COR-L47 (cell line): ENCODE measurements at regions not wholly inside any gene's neighbourhood (a gene's known extent, or its start where the extent isn't known, plus 50 kb on each side); places are given as distances from the start of the nearest gene placed in this dataset.
A peak's percentile ranks its signal among the peaks of the same experiment; 100 is the strongest.

ENCODE experiments used
- DNase-seq: peaks from one replicate; lab custom pipeline; 2025; lab: John Stamatoyannopoulos, UW

DNA sequence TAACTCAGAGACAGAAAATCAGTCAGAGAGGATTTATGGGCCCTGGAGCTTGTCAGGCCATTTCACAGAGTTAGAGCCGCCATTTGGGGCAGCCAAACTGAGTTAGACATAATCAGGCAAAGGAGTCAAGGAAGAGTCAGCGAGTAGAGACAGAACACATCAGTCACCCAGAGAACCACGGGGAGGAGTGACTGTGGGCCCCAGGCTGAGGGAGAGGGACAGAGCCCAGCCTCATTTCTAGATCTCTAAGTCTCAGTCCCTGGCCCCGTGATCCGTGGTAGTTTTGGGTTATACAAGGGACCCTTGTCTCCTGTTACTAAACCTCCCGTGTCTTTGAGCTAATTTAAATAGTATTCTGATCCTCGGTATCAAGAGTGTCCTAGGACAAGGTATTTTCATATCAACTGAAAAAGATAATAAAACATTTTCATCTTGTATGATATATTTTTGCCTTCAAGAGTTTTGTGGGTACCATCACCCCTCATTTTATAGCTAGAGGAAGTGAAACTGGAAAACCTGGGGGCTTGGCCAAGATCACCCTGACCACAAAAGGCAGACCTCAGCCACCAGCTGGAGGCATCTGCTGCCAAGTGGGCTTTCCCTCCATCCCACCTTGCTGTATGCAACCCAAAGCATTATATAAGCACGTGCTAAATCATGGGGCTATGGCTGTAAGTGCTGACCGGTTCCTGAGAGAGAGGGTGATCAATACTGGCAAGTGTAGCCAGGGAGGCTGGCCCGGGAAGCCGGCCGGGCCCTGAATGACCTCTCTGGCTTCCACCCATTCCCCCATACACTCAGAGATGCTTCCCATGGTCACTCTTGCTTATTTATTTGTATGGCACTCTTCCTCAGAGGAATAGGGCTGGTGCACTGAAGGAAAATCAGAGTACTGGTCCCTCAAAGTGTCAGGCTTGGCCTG, 204.1 kb downstream of the BCOR start:
- no peak for DNase-seq

DNA sequence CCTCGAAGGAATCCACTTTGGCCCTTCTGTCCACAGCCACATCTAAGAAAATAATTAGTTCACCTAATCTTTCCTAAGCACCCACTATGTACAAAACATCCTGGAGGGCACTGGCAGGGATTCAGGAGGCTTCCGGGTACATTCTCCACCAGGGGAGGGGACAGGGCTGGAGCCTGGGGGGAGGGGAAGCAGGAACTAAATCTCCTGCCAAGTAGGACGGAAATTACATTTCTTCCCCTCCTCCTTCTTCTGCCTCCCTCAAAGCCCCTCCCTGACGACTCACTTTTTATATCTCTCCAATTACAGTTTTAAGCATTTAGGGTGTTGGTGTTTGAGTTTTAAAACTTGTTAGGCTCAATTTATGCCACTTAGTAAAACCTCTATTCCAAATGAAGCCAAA, 203.1 kb downstream of the BCOR start:
- DNase-seq = peak; percentile 43

DNA sequence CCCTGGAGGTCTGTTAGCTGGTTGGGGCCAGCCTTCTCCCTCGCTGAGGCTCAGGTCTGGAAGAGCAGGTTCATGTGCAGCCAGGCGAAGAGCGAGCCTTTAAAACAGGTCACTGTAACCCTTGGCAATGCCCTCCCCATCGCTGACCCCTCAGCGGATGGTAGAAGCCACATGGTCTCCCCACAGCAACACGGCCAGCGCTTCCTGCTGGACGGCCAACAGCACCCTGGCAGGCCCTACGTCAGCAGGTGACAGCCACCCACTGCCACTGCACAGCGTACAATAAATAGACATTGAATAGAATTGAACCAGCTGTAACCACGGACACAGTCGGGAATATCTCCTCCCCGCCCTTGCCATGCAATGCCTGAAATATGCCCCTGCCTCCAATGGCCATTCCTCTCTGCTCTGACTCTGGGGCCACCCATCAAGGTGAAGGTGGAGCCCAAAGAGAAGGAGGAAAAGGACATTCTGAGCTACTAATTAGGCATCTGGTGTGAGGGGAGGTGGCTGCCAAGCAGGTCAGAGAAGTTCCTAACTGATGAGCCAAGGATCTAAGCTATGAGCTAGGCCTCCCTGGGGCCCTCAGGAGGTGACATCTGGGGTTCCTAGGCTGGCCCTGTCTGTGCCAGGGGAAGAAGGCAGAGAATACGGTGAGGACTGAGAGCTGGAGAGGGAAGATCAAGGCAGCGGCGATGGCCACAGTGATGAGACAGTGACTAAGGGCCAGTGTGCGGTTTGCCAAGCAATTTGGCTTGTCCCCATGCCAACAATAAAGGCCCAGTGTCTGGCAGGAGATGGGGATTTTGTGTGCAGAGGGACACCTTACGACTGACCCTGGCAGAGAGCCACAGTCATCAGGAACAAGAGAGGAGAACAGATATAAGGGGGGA, 202.3 kb downstream of the BCOR start:
- DNase-seq = peak; percentile 63

DNA sequence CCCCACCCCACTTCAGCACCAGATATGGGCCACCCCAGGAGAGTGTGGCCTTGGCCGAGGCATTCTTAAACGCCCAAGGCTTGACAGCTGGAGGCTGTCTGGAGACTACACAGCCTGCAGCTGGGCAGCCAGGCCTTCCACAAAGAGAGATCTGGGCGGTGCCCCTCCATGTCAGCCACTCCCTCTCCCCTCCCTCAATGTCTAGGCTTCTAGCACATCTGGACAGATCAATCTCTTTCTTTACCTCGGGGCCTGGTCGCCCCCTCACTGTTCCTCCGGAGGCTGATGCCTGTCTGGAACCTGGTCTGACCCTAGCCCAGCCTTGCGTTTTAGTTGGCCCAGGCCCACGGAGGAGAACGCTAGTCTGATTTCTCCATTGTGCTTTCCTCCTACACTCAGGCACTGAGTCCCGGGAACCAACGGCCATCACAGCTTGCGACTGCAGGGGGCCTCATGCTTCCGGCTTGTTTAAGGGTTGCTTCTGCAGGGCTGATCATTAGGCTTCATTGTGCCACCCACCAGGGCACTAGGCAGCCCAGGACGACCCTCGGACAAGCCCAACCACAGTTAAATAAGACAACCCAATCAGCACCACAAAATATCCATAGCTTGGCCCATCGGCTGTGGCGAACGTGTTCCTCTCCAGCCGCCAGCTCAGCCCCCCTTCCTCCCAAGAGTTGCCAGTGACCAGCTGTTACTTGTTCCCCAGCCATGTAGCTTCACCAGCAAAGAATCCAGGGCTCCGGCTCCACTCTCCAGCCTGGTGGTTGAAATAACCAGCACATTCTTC, 200.6 kb downstream of the BCOR start:
- no peak for DNase-seq

DNA sequence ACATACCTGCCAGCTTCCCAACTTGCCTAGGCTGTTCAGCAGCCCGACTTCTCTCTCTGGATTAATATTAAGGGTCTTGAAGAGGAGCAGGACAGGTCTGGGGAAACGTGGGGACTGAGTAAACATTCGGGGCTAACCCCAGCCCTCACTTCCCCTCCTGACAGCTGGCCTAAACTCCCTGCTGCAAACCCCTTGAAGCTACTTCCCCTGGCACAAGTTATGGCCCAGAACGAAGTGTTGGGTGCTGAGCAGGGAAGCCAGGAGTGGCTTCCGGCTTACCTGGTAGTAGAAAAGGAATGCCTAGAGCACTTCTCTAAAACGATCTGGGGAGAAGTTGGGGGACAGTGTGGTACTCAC, 200.0 kb downstream of the BCOR start:
- DNase-seq = no peak

DNA sequence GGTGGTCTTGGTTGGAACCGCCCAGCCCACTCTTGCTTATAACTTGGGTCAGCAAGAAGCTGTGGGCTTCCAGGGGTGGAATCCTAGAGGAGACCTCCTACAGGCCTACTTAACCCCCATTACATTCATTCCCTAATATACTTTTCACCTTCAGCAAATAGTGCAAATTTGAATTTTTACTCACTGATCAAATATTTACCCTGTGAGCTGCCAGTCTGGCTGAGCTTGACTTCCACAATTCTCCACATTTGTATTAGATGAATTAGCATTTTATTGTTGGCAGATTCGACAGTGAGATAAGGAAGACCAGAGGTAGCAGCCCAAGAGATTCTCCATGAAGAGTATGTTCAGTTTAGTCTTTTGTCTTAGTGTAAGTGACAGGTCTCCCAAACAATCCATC, 199.6 kb downstream of the BCOR start:
- no peak for DNase-seq

DNA sequence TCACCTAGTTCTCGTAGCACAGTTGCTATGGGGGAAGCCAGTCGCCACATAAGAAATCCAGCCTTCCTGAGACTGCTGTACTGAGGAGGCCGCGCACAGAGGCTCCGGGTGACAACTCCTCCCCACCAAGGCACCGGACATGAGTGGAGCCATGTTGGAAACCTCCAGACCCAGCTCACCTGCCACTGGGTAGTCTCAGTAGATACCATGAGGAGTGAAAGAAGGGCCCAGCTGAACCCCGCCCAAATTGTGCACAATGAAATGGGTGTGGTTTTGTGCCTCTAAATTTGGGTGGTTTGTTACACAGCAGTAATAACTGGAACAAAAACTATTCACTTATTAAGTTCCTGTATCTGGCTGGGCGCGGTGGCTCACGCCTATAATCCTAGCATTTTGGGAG, 198.7 kb downstream of the BCOR start:
- DNase-seq = no peak

DNA sequence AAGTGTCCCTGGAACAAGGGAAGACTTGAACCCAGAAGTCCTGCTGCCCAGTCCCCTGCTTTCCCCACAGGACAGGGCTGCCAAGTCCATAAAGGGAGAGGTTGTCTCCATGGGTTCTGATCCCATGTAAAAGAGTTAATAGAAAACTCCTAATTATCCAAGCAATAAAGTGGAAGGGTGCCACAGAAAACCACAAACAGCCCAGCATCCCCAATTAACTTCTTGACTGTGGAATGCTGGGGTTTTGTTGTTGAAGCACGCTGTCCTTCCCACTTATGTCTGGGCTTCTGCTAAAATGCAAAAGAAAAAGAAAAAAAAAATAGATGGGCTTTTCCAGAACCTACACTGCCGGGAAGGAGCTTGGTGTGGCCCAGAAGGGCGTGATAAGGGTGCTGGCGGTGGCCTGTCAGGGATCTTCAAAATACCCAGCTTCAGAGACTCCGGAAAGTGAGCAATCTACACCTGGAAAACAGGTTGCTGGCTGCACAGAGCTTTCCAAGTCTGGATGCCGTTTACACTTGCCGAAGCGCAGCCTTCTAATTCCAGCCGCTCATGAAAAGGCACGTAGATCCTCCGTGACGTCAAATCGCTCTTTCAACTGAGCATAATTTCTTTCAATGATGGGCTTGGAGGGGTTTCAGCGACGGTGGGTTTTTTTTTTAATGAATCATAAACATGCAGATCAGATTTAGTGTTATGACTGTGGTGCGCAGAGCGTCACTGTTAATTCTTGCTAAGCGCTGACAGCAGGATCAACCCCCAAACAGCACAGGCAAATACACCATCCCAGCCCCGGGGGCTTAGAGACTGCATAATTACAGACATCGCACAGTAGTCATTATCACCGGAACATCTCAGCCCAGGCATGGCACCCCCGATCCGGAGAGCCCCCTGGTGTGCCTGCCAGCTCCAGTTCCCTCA, 197.6 kb downstream of the BCOR start:
- peak; percentile 48 for DNase-seq

DNA sequence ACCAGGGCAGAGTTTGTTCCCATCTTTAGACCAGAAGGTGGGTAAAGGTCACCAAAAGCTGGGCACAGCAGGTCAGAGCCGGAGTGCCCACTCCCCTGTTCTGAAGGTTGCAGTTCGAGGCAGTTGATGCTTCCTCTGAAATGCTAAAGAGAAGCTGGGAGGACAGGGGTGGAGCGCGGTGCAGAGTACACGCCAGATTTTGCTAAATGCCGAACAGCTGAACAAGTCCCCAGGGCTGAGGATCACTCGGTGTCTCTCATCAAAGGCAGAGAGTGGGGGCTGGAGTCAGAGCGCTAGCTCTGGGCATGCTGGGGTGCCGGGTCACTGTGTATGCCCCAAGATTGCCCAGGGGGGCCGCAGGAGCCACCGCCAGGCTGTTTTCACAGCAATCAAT, 197.0 kb downstream of the BCOR start:
- peak; percentile 35 for DNase-seq

DNA sequence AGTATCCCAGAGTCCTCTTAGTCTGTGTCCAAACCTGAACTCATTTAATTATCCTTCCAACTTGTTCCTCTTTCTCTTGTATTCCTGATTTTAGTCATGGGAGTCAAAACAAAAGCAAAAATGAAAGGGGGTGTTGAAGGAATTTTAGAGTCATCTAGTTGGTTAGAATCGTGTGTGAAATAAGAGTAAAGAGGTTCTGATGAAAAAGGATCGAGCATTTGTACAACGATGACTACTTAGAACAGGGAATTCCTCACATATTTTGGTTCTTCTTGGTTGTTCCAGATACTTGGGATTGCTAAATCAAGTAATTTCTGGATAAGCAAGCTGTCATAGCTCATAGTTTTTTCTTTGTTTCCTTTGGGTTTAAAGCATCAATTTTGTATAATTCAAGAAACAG, 194.4 kb downstream of the BCOR start:
- DNase-seq = no peak

DNA sequence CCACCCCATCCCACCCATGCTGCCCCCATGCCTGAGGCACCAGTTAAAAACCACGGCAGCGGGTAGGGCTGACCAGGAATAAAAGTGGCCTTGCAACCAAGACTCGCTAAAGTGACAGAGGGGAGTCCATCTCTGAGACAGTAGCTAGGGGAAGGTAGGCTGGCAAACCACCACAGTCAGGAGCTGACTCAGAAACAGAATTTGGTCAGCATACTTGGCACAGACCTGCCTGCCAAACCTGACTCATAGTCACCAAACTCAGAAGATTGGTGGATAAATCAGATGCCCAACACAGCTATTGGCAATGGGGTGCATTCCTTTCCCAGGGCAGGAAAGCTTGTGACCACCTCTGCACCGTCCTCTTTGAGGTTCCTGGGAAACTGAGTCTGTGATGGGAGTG, 193.8 kb downstream of the BCOR start:
- DNase-seq = no peak

DNA sequence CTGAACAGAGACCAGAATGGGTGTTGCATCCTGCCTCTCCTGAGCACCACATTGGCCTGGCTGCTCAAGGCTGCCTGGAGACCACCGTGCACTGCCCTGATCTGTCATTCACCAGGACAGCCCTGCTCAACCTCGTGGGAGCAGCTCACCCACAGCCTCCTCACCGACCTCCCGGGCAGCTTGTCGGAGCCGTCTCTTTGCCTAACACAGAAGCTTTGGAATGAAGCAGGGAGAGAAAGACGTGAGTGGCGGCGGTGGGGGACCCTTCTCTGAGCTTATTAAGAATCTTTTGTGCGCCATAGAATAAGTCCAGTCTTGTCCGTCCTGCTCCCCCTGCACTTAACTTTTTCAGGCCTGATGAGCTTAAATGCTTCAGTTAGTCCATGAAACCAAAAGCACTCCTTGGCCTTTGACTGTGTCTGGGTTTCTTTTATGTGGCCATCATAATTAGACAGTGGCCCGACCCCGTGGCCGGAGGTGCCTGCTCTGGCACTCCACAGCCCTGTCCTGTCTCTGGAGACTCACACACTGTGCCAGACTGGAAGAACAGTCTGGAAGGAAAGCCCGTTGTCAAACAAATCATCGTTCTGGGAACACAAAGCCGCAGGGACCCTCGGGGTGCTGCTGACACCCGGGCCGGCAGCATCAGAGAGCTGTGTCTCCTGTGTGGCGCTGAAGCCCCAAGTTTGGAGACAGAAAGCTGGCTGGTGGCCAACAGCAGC, 192.8 kb downstream of the BCOR start:
- DNase-seq = no peak

DNA sequence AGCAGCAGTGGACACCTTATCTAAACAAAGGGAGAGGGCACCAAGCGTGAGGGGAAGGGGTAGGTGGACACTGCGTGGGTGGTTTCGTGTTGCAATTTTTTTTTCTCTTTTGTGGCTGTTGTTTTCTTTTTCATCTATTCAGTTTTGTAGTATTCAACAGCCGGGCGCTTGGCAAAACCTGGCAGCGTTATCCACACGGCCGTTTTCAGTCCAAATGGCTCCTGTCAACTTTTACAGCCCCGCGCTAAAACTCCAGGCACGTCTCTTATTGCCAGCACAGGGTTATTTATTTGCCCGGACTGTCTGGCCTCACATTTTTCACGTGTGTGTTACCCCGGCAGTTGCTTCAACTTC, 192.2 kb downstream of the BCOR start:
- DNase-seq = peak; percentile 16

DNA sequence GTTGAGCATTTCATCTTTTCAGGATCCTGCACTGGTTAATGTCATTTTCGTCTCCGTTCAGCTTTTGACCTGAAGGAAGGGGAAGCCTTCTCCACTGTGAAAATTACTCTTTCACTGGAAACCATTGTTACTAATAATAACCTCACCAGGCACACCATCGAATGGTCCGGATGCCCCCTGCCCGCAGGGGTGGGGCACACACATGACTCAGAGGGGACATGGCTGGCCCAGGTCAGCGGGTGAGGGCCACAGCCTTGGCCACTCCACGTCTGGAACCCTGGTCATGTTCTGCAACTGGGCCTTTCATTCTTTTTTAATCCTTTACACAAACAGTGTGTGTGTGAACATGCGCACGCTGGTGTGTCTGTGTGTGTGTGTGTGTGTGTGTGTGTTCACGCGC, 191.8 kb downstream of the BCOR start:
- DNase-seq = no peak

DNA sequence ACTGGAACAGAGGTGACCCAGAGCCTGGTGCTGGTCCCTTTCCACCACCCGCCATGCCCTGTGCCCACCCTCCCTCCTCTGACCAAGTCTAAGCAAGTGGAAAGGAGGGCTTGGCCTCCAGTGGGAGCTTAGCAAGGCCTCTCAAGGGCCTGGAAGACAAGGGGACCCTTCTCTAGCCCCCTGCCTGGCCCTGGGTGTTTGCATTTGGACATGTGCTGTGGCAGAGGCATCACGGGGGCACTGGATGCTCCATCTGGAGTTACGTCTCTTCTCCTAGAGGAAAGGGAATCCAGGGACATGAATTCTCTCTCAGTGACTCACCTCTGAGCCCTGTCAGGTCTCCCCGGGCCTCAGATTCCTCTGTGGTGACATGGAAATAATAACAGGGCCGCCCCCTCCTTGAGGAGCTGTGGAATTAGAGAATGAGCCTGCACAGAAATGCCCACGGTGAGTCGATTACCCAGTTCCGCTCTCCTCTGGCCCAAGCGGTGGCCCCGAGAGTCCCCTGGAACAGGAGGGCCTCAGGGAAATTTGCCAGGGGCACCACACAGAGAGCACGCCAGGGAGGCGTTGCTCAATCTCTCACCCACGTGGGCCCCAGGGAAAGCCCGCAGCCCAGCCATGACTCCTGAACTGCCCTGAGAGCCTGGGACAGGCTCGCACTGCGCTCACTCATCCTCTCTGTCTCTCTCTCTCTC, 189.6 kb downstream of the BCOR start:
- DNase-seq = no peak

DNA sequence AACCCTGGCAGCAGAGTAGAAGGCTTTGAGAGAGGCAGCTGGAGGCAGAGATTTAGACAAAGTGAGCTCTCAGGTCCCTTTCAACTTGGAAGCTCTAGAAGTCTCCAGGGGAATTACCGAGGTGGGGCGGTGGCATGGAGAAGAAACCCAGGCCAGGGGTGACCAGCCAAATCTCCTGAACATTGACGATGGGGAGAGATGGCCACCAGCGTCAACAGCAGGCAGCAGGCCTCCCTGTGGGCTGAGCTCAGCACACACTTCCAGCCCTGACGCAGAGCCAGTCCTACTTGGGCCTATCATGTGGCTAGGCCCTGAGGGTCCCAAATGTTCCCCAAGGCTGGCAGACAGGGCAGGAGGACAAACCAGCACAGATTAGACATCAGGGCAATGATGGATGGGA, 187.8 kb downstream of the BCOR start:
- no peak for DNase-seq

DNA sequence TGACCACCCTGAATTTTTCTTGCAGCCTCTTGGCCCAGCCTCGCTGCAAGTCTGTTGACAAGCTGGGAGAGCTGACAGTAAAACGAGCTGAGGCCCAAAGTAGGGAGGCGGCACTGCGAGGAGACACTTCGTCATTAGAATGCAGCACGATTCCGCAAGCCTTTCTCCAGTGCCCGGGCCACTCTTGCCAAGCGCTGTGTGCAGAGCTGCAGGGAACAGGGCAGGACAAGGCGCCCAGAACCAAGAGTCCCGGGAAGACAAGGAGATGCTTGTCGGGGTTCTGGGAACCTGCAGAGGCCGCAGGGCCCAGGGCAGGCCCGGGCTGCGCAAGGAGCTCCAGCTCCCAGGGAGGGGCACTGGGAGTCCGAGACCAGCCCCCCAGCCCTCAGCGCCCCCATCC, 187.1 kb downstream of the BCOR start:
- no peak for DNase-seq

DNA sequence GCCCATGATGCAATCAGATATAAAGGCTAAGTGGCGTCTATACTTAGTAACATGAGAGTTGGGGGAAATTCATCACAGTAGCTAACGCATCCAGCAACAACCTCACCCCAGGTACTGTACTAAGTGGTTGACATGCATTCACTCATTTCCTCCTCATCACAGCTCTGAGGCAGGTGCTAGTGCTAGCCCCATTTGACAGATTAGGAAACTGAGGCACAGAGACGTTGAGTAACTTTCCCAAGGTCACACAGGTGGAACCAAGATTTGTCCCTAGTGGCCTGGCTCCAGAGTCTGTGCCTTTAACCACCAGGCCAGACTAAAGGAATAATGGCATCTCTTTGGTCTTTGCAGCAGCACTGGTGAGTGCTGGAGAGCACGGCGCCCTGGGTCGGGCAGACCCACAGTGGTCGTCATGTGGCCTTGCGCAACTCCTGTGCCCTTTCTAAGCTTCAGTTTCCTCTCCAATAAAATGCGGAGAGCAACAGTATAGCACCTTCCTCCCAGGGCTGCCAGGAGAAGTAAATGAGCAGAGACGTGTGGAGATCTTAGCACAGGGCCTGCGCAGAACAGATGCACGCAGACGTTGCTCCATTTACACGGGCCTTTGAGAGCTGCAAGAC, 186.4 kb downstream of the BCOR start:
- no peak for DNase-seq

DNA sequence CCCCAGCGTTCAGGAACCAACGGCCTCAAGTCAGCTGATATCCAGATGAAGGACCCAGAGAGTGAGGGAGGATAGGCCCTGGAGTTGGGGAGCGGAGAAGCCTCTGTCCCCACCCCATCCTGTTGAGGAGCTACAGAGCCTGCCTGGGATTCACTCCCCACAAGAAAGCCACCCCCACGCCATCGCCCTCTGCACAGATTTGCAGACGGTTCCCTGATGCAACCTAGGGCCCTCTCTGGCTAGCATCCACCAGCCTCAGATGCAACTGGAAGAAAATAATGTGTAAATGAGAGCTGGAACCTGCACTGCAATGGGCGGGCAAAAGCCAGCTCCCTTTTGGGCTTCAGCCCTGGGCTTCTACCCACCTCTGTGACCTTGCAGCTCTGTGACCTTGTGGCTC, 185.6 kb downstream of the BCOR start:
- no peak for DNase-seq

DNA sequence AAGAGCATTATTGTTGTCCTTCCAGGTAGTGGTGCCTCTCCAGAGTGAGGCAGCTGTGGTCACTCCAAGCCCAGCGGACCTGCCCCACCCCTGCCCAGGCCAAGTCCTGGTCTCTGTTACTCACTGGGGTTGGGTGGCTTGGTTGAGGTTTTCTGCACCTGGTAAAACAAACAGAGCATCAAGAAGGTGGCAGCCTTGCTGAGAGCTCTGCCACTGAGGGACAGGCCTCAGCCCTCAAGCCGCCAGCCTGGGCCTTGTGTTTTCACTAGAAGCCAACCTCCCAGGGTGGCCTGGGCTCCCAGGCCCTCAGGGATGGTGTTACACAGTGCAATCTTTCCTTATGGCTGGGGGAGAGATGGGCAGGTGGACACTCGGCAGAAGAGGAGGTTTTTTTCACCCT, 182.7 kb downstream of the BCOR start:
- no peak for DNase-seq
